T-helper 17 cell (primary cell): ENCODE measurements at regions not wholly inside any gene's neighbourhood (a gene's known extent, or its start where the extent isn't known, plus 50 kb on each side); places are given as distances from the start of the nearest gene placed in this dataset.

Experiments used
- ATAC-seq: fragments of 150-1000 bp; cut with Tn5 transposase; 2 replicates; pipeline ENCODE4 v1.10.0; 2021; ENCODE audit warnings: mild to moderate bottlenecking, moderate library complexity
- DNase-seq, 3 donors: peaks; one replicate each; pipeline versions ENCODE4 v3.0.0 to v3.0.0-alpha.2; 2020 to 2021
- H3K9me3 ChIP-seq: one replicate; pipeline ENCODE4 v1.7.0; 2013; ENCODE audit warnings: low read length, mild to moderate bottlenecking; ENCODE audit not compliant: control insufficient read depth, poor library complexity, severe bottlenecking
- H3K27ac Mint-ChIP-seq: one replicate; pipeline ENCODE4 v1.8.0; 2022; ENCODE audit warnings: mild to moderate bottlenecking, moderate library complexity, mixed read lengths
- H3K27me3 Mint-ChIP-seq: one replicate; pipeline ENCODE4 v1.8.0; 2022; ENCODE audit warnings: mixed read lengths
- H3K36me3 Mint-ChIP-seq: one replicate; pipeline ENCODE4 v1.8.0; 2022; ENCODE audit warnings: low read depth, mixed read lengths
- H3K4me1 Mint-ChIP-seq: one replicate; pipeline ENCODE4 v1.8.0; 2022; ENCODE audit warnings: mild to moderate bottlenecking, mixed read lengths
- H3K4me3 Mint-ChIP-seq: one replicate; pipeline ENCODE4 v1.8.0; 2022; ENCODE audit warnings: mild to moderate bottlenecking, moderate library complexity, mixed read lengths

- Mint-ChIP-seq H3K4me1 (no peaks in the 10 kb centered on the region), H3K4me3 (no peak overlapping the region), H3K36me3 (no peaks in the 10 kb centered on the region), H3K27ac (no peak overlapping the region), H3K27me3 (no peaks in the 10 kb centered on the region)
- H3K9me3 ChIP-seq = no peaks in the 10 kb centered on the region
- DNase-seq (no peak), ATAC-seq (no peak)
Observed at GRCh38 chrX:89124985-89125384, 378.0 kb downstream of the CPXCR1 start.
